GM19238 (cell line): ENCODE measurements at regions not wholly inside any gene's neighbourhood (a gene's known extent, or its start where the extent isn't known, plus 50 kb on each side); places are given as distances from the start of the nearest gene placed in this dataset.
"Not testable (repeated sequence)": the region's sequence is repeated elsewhere in the genome, so short reads cannot be mapped to it uniquely, and the experiment has no call there.

Source experiments
- DNase-seq: peaks from one replicate; pipeline ENCODE4 v3.0.0; 2011; ENCODE audit warnings: low spot score; ENCODE audit not compliant: insufficient read length

- DNase-seq, result no peak
Measured at GRCh38 chr6:818196-818595, 125.3 kb upstream of the EXOC2 start.

DNA sequence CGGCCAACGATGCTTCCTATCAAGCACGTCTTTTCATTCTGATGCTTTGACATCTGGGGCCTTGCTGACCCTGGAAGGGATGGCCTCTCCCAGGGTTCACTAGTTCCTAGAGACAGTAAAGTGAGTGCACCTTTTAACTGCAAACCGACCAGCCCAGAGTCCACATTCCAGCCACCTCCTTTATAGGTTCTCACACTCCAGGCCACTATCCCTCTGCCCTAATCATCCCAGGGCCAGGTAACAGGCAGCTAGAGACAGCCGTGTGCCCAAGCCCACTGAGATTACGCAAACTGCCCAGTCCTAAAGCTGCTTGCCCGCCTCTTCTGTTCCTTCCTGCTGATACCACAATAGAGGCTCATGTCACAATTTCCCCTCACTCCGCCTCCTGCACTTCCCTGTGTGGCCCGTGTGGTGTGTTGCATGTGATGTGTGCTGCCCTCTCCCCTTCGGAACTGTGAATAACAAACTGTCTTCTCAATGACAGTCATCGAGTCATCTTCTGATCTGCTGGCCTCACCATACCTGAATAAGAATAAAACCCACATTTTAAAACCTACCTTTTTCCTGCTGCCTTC is 123.7 kb upstream of the EXOC2 start:
- no peak for DNase-seq

- no peak for DNase-seq
Measured at GRCh38 chr6:815348-815738, 122.4 kb upstream of the EXOC2 start.

DNA sequence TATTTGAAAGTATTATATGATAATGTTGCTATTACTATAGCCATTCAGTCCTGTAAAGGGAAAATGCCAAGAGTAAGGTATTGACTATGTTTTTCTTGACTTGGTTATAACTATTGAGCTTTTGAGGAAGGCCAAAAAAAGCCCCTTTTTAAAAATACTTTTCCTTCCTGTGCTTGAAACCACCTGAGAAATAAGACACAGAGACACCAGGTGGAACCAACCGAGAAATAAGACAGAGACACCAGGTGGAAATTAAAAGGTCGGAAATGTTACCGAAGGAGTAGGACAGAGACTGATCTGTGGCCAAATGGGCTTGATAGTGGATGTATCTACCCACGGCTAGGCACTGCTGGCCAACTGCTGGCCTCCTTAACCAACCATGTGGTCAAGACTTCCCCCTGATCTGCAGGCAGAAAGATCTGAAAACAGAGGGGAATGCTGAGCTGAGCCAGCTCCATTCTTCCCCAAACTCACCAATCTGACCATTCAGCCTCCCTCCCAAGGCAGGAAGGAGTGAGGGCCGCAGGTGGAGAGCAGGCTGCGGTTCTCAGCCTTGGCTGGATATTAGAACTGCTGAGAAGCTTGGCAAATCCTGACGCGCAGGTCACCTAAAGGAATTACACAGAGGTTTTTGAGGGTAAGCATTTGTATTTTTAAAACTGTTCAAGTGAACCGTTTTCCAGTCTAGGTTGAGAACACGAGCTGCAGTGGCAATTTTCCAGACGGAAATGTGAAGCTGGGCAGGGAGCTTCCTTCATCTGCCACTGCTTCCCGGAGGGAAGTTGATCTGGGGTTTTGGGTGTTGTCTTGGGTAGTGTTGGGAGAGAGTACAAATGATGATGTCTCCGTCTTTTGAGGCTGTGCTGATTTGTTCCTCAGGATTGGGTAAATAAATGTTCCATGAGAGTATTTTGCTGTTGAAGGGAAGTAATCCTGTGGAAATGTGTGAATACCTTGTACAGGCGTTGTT is 121.7 kb upstream of the EXOC2 start:
- no peak for DNase-seq

DNA sequence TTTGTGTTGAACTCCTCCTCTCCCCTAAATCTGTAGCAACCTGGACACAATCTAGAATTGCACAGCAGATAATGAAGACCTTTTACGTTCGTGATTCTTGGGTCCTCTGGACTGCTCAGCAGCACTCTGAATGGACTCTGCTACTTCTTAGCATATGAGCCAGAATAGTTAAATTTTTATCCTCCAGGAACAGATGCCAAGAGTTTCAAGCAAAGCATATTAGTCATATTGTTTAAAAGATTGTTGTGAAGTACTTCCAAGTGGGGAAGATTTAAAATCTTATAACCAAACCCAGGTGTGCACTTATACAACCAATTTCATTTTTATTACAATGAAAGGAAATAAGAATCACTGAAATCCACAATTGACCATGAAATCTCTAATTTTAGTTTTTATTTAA is 118.9 kb upstream of the EXOC2 start:
- DNase-seq, result no peak

- no peak for DNase-seq
Measured at GRCh38 chr6:811191-811590, 118.3 kb upstream of the EXOC2 start.

GRCh38 chr6:804771-805170 is 111.8 kb upstream of the EXOC2 start:
- DNase-seq, result no peak

GRCh38 chr6:804317-804716 is 111.4 kb upstream of the EXOC2 start:
- no peak for DNase-seq

- no peak for DNase-seq
Measured at GRCh38 chr6:803191-803977, 110.4 kb upstream of the EXOC2 start.

DNA sequence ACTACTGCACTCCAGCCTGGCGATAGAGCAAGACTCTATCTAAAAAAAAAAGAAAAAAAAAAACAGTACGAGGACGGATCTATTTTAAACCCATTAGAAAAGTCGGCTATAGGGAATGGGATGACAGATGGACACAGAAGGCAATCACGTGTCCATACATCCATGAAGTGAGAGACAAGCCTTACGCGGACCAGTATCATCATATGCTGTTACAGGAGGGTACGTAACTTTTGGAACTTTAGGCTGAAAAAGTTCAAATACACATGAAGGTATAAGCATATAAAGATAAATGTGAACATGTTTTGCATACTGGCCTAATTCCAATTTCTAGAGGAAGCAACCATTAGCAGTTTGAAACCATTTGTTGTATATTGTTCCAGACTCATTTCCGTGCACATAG is 109.8 kb upstream of the EXOC2 start:
- no peak for DNase-seq

GRCh38 chr6:802223-802622 is 109.3 kb upstream of the EXOC2 start:
- not testable (repeated sequence) for DNase-seq

- DNase-seq, result no peak
Measured at GRCh38 chr6:799769-800168, 106.8 kb upstream of the EXOC2 start.

DNA sequence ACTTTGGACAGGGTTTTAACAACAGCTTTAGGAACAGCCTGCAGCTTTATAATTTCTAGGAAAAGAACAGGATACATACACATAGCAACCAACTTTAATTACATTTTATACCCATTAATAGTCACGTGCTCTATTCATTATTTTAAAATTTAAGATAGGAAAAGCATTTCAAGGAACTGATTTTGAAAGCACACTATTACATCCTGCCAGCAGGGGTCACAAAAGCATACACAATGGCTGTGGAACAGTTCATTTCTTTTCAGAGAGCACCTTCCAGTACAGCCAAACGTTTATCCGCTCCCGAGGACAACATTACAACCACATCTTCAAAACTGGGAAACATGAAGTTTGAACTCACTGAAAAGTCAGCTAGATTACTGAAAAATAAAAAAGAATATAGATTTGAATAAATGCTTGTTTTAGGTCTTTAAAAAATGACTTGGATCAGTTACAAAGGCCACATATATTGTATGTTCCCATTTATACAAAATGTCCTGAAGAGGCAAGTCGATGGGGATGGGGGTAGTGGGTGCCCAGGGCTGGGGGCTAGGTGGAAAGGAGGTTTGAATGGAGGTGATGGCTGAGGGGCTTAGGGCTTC is 104.6 kb upstream of the EXOC2 start:
- peak; percentile 13 for DNase-seq

- no peak for DNase-seq
Measured at GRCh38 chr6:795046-795685, 102.2 kb upstream of the EXOC2 start.

- no peak for DNase-seq
Measured at GRCh38 chr6:793261-793660, 100.3 kb upstream of the EXOC2 start.

- DNase-seq, result no peak
Measured at GRCh38 chr6:792662-793061, 99.7 kb upstream of the EXOC2 start.

DNA sequence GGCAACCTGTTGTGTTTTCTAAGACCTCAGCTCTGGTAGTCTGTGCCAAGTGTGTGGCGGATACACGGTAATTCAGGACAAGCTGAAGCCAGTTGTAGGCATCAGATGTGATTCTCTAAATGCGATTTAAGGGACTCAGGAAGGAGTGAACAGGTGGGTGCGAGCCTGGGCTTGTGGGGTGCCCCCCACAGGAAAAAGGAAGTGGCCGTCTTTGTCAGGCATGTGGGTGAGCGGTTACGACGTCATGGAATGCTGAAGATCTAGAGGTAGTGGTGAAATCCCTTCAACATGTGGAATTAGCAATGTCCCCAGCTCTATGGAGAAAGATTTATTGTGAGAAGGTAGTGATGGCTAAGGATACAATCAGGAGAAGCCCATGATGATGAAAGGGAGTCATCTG is 95.1 kb upstream of the EXOC2 start:
- DNase-seq, result no peak

DNA sequence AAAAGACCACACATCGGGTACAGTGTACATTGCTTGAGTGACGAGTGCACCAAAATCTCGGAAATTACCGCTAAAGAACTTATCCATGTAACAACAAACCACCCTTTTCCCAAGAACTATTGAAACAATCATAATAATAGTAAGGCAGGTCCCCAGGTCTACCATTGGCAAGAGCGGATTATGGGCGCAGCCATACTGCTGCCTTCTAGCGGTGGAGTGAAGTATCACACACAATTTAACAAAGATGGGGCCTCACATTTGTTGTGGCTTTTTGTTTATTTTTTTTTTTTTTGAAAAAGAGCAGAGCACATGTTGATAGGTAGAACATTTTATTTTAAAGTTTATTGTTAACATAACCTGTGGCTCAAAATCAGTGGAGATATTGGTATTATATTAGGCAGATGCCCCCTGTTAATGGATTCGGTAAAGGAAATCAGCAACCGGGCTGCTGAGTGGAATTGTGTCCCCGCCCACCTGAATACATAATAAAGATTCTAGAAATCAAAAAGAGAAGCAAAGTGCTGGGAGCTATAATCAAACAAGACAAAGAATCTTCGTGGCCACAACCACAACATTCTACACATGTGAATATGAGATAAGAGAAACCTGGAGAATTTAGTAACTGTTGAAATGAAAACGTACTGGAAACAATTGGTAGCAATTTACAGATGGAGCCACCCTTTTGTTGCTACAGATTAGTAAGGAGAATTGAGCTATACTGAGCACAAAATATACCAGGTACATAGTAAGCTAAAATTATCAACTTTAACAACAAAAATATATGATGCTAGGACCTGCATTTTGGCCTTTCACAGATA is 94.2 kb upstream of the EXOC2 start:
- no peak for DNase-seq

DNA sequence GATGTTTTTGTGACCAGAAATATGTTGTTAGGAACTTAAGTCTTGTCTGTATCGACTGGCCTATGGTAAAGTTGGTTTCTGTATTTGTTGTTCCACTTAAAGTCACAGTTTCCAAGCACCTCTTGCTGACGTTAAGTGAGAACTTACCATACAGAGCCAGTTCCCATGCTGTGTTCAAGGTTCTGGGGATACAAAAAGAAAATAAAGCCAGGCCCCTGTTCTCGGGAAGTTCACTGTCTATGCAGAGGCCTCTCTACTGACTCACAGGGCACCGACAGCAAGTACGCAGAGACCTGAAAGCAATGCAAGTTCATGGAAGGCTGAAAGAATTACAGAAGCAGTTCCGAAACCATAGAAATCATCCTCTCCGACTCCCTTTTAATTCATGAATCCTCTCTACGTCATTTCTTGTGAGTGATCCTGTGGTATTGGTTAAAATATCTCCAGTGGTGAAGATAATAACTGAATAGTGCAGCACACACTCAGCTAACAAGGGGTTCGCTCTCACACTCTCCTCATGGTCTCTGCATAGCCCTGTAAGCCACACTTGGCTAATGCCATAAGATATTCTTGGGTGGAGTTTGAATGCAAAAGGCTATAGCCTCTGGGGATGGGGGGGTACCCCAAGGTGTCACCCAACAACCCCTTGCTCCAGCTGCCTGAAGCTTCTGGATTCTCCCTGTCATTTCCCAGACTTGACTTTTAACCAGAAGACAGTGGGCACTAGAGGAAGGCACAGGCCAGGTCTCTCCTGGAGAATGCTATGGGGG is 91.2 kb upstream of the EXOC2 start:
- DNase-seq, result no peak

- no peak for DNase-seq
Measured at GRCh38 chr6:782141-782540, 89.2 kb upstream of the EXOC2 start.
